GM12892 (cell line): ENCODE measurements at regions not wholly inside any gene's neighbourhood (a gene's known extent, or its start where the extent isn't known, plus 50 kb on each side); places are given as distances from the start of the nearest gene placed in this dataset.

Source experiments
- POLR2A ChIP-seq: IDR thresholded peaks from 2 replicates; pipeline ENCODE4 v1.6.1; 2011; ENCODE audit warnings: low read depth, low read length, control low read depth
- POLR2AphosphoS5 ChIP-seq: IDR thresholded peaks from 2 replicates; pipeline ENCODE4 v1.6.1; 2011; ENCODE audit warnings: low read depth, low read length, control low read depth
- TAF1 ChIP-seq: IDR thresholded peaks from 2 replicates; pipeline ENCODE4 v1.6.1; 2011; ENCODE audit warnings: low read depth, mild to moderate bottlenecking, control low read depth, low read length, borderline replicate concordance

- TF ChIP-seq POLR2A, result no peak
- no peak for TF ChIP-seq POLR2AphosphoS5
- no peak for TF ChIP-seq TAF1
Observed at GRCh38 chr18:31225668-31226067, 63.0 kb upstream of the DSC1 start.
